ENCODE measurements at regions not wholly inside any gene's neighbourhood (a gene's known extent, or its start where the extent isn't known, plus 50 kb on each side); places are given as distances from the start of the nearest gene placed in this dataset.

DNA sequence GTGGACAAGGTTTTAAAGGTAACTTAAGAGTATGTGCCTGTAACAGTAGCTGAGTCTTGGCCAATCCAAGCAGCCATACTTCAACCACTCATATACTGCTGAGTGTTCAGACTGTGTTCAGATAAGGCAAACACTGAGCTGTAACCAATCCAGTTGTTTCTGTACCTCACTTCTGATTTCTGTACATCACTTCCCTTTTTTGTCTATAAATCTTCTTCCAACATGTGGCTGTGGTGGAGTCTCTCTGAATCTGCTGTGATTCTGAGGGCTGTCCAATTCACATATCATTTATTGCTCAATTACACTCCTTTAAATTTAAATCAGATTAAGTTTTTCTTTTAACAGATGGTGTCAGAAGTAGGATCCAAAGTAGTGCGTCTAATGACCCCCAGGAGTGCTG is 149.5 kb upstream of the PHF14 start:
- H3K27ac ChIP-seq = no peak overlapping the region
- no peak for TF ChIP-seq POLR2A (IDR thresholded peaks at IDR 0.05)
- TF ChIP-seq, protein P1, sequence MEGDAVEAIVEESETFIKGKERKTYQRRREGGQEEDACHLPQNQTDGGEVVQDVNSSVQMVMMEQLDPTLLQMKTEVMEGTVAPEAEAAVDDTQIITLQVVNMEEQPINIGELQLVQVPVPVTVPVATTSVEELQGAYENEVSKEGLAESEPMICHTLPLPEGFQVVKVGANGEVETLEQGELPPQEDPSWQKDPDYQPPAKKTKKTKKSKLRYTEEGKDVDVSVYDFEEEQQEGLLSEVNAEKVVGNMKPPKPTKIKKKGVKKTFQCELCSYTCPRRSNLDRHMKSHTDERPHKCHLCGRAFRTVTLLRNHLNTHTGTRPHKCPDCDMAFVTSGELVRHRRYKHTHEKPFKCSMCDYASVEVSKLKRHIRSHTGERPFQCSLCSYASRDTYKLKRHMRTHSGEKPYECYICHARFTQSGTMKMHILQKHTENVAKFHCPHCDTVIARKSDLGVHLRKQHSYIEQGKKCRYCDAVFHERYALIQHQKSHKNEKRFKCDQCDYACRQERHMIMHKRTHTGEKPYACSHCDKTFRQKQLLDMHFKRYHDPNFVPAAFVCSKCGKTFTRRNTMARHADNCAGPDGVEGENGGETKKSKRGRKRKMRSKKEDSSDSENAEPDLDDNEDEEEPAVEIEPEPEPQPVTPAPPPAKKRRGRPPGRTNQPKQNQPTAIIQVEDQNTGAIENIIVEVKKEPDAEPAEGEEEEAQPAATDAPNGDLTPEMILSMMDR (IDR thresholded peaks at IDR 0.05) = no peak
- H3K4me1 ChIP-seq = no peaks in the 10 kb centered on the region
- ATAC-seq (no peak), DNase-seq (no peak)
- 55 to 64% methylated on average over 1 of the region's 1 CpG for WGBS, 2 donors
- intact Hi-C loops (cut with DNase I) = no loop called here
- H3K27me3 ChIP-seq = no peaks in the 10 kb centered on the region
- H3K9me3 ChIP-seq = no peaks in the 10 kb centered on the region
- H3K36me3 ChIP-seq (replicated peaks in 1 of 2; ENCODE audit: insufficient read depth in 1 of 2, low read depth in 2 of 2) = no peaks in the 10 kb centered on the region
- H3K4me3 ChIP-seq = no peak overlapping the region

DNA sequence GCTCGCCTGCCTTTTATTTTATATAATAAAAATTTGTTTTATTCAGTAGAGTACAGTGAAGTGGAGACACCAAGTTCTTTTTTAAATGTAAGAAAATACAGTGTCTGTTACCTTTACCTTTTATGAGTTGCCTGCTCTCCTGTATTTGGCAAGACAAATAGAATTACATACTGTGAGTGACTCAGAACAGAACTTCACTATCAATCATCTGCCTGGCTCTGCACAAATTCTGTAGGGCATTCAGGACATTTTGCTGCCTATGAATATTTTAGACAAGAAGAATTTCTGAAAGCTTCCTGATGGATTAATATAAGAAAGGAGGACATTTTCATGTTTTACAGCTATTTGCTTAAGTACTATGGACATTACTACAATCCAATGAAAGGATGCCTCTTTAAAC is 135.4 kb upstream of the PHF14 start:
- DNase-seq = no peak
- Histone ChIP-seq H3K36me3 (replicated peaks in 1 of 2; ENCODE audit: insufficient read depth in 1 of 2, low read depth in 2 of 2) (no peaks in the 10 kb centered on the region), H3K4me1 (no peaks in the 10 kb centered on the region), H3K9me3 (no peaks in the 10 kb centered on the region), H3K4me3 (no peak overlapping the region), H3K27ac (no peak overlapping the region), H3K27me3 (no peaks in the 10 kb centered on the region)
- no peak for ATAC-seq
- TF ChIP-seq POLR2A (IDR thresholded peaks at IDR 0.05) = no peak
- TF ChIP-seq, protein P1 (IDR thresholded peaks at IDR 0.05) = no peak
- intact Hi-C loops (cut with DNase I) = no loop called here
- WGBS, 2 donors = 34 to 40% methylated on average over 1 of the region's 1 CpG

DNA sequence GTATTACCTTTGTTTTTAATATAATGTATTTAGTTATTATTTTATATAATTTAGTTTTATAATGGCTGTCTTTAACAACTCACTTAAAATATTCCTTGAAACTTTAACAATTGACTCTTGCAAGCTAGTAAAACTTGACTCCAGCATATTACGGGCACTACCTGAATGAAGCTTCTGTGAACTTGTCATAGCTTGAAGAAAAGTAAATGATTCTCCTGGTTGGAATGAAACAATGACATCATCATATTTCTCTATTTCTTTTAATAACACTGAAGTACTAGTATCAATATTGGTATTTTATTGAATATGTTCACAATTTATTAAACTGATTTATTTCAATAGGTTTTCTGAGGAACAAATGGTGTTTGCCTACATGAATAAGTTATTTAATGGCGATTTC is 128.4 kb upstream of the PHF14 start:
- TF ChIP-seq POLR2A (IDR thresholded peaks at IDR 0.05) = no peak
- TF ChIP-seq, protein P1 (IDR thresholded peaks at IDR 0.05) = no peak
- intact Hi-C loops (cut with DNase I) = no loop called here
- 57 to 74% methylated on average over 2 of the region's 2 CpGs for WGBS, 2 donors

DNA sequence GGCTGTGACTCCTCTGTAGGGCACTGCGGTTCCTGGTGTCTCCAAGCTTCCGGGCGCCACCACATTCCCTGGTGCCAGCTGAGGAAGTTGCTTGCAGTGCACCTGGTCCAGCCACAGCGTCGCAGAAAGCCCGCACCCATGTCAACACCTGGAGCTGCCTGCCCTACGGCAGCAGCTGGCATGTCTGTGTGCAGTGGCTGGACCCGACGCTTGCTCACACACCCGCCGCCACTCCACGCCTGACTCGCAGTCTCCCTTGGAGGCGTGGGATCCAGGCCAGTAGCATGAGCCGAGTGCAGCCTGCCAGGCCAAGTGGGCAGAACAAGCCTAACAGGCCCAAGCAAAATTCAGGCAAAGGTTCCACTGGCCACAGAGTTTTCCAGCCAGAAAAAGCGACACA is 118.1 kb upstream of the PHF14 start:
- no peaks in the 10 kb centered on the region for H3K27me3 ChIP-seq
- no peak overlapping the region for H3K27ac ChIP-seq
- H3K4me3 ChIP-seq = no peak overlapping the region
- no peak for TF ChIP-seq POLR2A (IDR thresholded peaks at IDR 0.05)
- TF ChIP-seq, protein P1 (IDR thresholded peaks at IDR 0.05) = no peak
- intact Hi-C loops (cut with DNase I) = no loop called here
- no peaks in the 10 kb centered on the region for H3K36me3 ChIP-seq (replicated peaks in 1 of 2; ENCODE audit: insufficient read depth in 1 of 2, low read depth in 2 of 2)
- H3K9me3 ChIP-seq = no peaks in the 10 kb centered on the region
- no peak for DNase-seq
- no peaks in the 10 kb centered on the region for H3K4me1 ChIP-seq
- no peak for ATAC-seq
- WGBS, 2 donors = 82 to 89% methylated on average over 2 to 16 of the region's 16 CpGs

More for the DNA sequence above, 128.4 kb upstream of the PHF14 start:
- ATAC-seq (no peak), DNase-seq (no peak)
- H3K4me3 ChIP-seq = no peak overlapping the region
- no peaks in the 10 kb centered on the region for H3K9me3 ChIP-seq
- H3K27ac ChIP-seq = no peak overlapping the region
- no peaks in the 10 kb centered on the region for H3K36me3 ChIP-seq (replicated peaks in 1 of 2; ENCODE audit: insufficient read depth in 1 of 2, low read depth in 2 of 2)
- no peaks in the 10 kb centered on the region for H3K27me3 ChIP-seq
- H3K4me1 ChIP-seq = no peaks in the 10 kb centered on the region

DNA sequence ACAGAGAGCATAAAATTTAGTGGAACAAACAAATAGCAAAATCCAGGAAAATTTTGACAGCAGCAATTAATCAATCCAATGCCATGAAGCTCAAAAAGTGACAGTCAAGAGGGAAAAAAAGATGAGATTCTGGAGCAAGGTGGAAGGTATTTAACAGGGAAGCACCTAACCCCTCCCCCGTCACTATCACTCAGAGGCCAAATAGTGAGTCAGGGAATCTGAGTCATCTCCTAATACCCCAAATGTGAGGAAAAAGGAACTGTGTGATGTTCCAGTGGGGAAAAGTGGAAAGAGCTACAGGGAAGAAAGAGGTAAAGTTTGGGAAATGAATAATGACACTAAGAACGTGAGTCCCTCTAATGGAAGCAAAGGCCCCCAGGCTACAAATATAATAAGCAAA is 113.2 kb upstream of the PHF14 start:
- ATAC-seq (no peak), DNase-seq (no peak)
- no peak overlapping the region for H3K4me3 ChIP-seq
- no peaks in the 10 kb centered on the region for H3K9me3 ChIP-seq
- no peaks in the 10 kb centered on the region for H3K4me1 ChIP-seq
- intact Hi-C loops (cut with DNase I) = no loop called here
- no peak for TF ChIP-seq POLR2A (IDR thresholded peaks at IDR 0.05)
- TF ChIP-seq, protein P1 (IDR thresholded peaks at IDR 0.05) = no peak
- H3K36me3 ChIP-seq (replicated peaks in 1 of 2; ENCODE audit: insufficient read depth in 1 of 2, low read depth in 2 of 2) = no peaks in the 10 kb centered on the region
- no peaks in the 10 kb centered on the region for H3K27me3 ChIP-seq
- WGBS, 2 donors = 44 to 57% methylated on average over 2 of the region's 2 CpGs
- H3K27ac ChIP-seq = no peak overlapping the region
